Esophagus (tissue), 2 donors: ENCODE measurements at regions not wholly inside any gene's neighbourhood (a gene's known extent, or its start where the extent isn't known, plus 50 kb on each side); places are given as distances from the start of the nearest gene placed in this dataset.
A peak's percentile ranks its signal among the peaks of the same experiment; 100 is the strongest.
"Not testable (repeated sequence)": the region's sequence is repeated elsewhere in the genome, so short reads cannot be mapped to it uniquely, and the experiment has no call there.

Experiments used
- H3K27ac ChIP-seq, 2 donors: one replicate each; pipeline ENCODE4 v1.5.1; 2013; ENCODE audit warnings: low read depth in 2 of 2, mild to moderate bottlenecking in 2 of 2, inconsistent platforms in 1 of 2, low read length in 1 of 2, moderate library complexity in 1 of 2
- H3K27me3 ChIP-seq, 2 donors: one replicate each; pipeline ENCODE4 v1.6.1; 2013; ENCODE audit warnings: low read length in 2 of 2, control low read depth in 1 of 2, mild to moderate bottlenecking in 1 of 2; ENCODE audit not compliant: insufficient read depth in 2 of 2, control insufficient read depth in 1 of 2
- H3K36me3 ChIP-seq, 2 donors: one replicate each; pipeline ENCODE4 v1.6.1; 2013; ENCODE audit warnings: low read length in 1 of 2; ENCODE audit not compliant: control insufficient read depth in 2 of 2, insufficient read depth in 2 of 2
- H3K4me1 ChIP-seq, 2 donors: one replicate each; pipeline ENCODE4 v1.6.1; 2013; ENCODE audit warnings: low read length in 1 of 2; ENCODE audit not compliant: control insufficient read depth in 2 of 2, insufficient read depth in 2 of 2
- H3K4me3 ChIP-seq, 2 donors: one replicate each; pipeline ENCODE4 v1.5.1; 2013; ENCODE audit warnings: low read length in 2 of 2, mild to moderate bottlenecking in 2 of 2, low read depth in 1 of 2, moderate library complexity in 1 of 2
- H3K9me3 ChIP-seq, 2 donors: one replicate each; pipeline ENCODE4 v1.6.1; 2013; ENCODE audit warnings: mild to moderate bottlenecking in 2 of 2, low read depth in 1 of 2, low read length in 1 of 2, moderate library complexity in 1 of 2; ENCODE audit not compliant: control insufficient read depth in 2 of 2, insufficient read depth in 1 of 2
- WGBS, 2 donors: extraction: QIAGEN DNeasy Blood & Tissue Kit; methylation state at CpG; one replicate each; pipeline ENCODE4 v1.1.7; 2013; 5-methylcytosine and 5-hydroxymethylcytosine counted together
- donor health status: healthy with polysubstance abuse.
- donor health status: Bipolar disorder and iron deficiency.

GRCh38 chr3:198096015-198096414, 136.0 kb downstream of the LMLN start:
- H3K27me3 ChIP-seq, result peaks cover 0 to 7% of the 10 kb centered on the region in 2 donors

DNA sequence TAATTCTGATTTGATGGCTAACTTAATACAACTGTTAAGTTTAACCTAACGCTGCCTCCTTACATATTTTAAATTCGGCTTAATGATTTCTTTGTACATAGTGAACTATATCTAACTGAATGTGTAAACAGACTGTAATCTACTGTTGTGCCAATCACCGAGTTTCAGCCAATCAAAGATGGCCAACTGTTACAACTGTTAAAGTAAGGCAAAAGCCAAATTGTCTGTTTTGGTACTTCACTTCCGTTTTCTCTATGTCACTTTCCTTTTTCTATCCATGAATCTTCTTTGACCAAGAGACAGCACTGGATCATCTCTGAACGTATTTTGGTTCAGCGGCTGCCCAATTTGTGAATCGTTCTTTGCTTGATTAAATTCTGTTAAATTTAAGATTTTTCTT, 137.0 kb downstream of the LMLN start:
- Histone ChIP-seq H3K27ac (no peak overlapping the region), H3K4me3 (no peak overlapping the region), H3K36me3 (no peaks in the 10 kb centered on the region), H3K9me3 (no peaks in the 10 kb centered on the region), H3K4me1 (no peaks in the 10 kb centered on the region), H3K27me3 (peaks cover 0 to 7% of the 10 kb centered on the region in 2 donors)
- WGBS, 2 donors, result 74 to 82% methylated on average over 7 of the region's 7 CpGs

More at GRCh38 chr3:198096015-198096414, 136.0 kb downstream of the LMLN start:
- Histone ChIP-seq H3K4me1 (no peaks in the 10 kb centered on the region), H3K9me3 (no peaks in the 10 kb centered on the region), H3K27ac (no peak overlapping the region), H3K36me3 (no peaks in the 10 kb centered on the region), H3K4me3 (no peak overlapping the region)

- not testable (repeated sequence) for H3K9me3 ChIP-seq
- WGBS, 2 donors, result 59 to 60% methylated on average over 7 of the region's 9 CpGs
Observed at GRCh38 chr3:198098661-198099081, 138.7 kb downstream of the LMLN start.

DNA sequence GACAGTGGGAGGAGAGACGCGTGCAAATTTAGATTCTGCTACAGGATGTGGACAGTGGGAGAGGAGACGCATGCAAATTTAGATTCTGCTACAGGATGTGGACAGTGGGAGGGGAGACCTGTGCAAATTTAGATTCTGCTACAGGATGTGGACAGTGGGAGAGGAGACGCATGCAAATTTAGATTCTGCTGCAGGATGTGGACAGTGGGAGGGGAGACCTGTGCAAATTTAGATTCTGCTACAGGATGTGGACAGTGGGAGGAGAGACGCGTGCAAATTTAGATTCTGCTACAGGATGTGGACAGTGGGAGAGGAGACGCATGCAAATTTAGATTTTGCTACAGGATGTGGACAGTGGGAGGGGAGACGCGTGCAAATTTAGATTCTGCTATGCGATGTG, 143.1 kb downstream of the LMLN start:
- H3K4me3 ChIP-seq, H3K27me3 ChIP-seq, H3K27ac ChIP-seq, H3K9me3 ChIP-seq, H3K36me3 ChIP-seq, H3K4me1 ChIP-seq: not testable (repeated sequence)
- WGBS, 2 donors, result 67 to 72% methylated on average over 10 of the region's 10 CpGs

More at GRCh38 chr3:198098661-198099081, 138.7 kb downstream of the LMLN start:
- not testable (repeated sequence) for H3K36me3 ChIP-seq, H3K27ac ChIP-seq, H3K4me3 ChIP-seq, H3K27me3 ChIP-seq, H3K4me1 ChIP-seq

DNA sequence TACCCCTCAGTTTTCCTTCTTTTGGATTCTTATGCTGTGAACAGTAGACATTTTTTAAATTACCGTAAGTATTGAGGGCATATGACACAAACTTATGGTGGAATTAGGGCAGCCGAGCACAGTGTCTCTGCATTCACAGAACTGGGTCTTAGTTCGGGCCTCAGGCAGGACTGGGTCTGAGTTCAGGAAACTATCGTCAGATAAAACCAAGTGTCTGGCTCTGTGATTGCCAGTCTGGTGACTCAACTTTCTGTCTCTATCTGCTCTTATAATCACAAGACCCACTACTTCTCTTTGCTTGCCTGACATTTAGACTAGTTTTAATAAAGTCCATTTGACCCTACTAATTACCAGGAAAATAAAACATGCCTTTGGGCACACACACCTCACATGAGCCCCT, 146.2 kb downstream of the LMLN start:
- Histone ChIP-seq H3K4me1 (peaks cover 0 to 2% of the 10 kb centered on the region in 2 donors), H3K9me3 (peaks cover 0 to 2% of the 10 kb centered on the region in 2 donors), H3K4me3 (no peak overlapping the region), H3K36me3 (no peaks in the 10 kb centered on the region), H3K27me3 (peaks cover under 1 to 9% of the 10 kb centered on the region in 2 donors), H3K27ac (no peak overlapping the region)
- 86 to 91% methylated on average over 4 of the region's 4 CpGs for WGBS, 2 donors

GRCh38 chr3:198107840-198108734, 148.1 kb downstream of the LMLN start:
- Histone ChIP-seq H3K27me3 (peaks cover 5 to 11% of the 10 kb centered on the region in 2 donors), H3K36me3 (no peaks in the 10 kb centered on the region), H3K4me3 (no peak overlapping the region), H3K9me3 (peaks cover 0 to 2% of the 10 kb centered on the region in 2 donors), H3K27ac (no peak overlapping the region), H3K4me1 (peaks cover 0 to 2% of the 10 kb centered on the region in 2 donors)
- WGBS, 2 donors, result 19 to 26% methylated on average over 6 of the region's 6 CpGs

- no peaks in the 10 kb centered on the region for H3K36me3 ChIP-seq
- H3K4me3 ChIP-seq, result no peak overlapping the region
- H3K27ac ChIP-seq, result no peak overlapping the region
- 80 to 82% methylated on average over 5 of the region's 5 CpGs for WGBS, 2 donors
- peaks cover 0 to 4% of the 10 kb centered on the region in 2 donors for H3K4me1 ChIP-seq
- peaks cover 5 to 11% of the 10 kb centered on the region in 2 donors for H3K27me3 ChIP-seq
- peaks cover 3 to 5% of the 10 kb centered on the region in 2 donors for H3K9me3 ChIP-seq
Observed at GRCh38 chr3:198109883-198110282, 149.9 kb downstream of the LMLN start.

DNA sequence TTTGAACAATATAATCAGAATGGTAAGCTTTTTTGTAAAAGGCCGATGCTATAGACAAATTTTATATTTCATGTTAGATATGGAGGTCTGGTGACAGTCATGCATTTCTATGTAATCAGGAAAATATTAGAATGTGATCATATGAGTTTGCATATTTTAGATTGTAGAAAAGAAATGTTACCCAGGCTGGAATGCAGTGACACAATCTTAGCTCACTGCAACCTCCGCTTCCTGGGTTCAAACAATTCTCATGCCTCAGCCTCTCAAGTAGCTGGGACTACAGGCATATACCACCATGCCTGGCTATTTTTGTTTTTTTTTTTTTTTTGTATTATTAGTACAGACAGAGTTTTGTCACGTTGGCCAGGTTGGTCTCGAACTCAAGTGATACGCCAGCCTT, 152.0 kb downstream of the LMLN start:
- H3K4me3 ChIP-seq, result no peak overlapping the region
- H3K4me1 ChIP-seq, result peaks cover 0 to 4% of the 10 kb centered on the region in 2 donors
- no peak overlapping the region for H3K27ac ChIP-seq
- peaks cover 3% of the 10 kb centered on the region in 2 donors for H3K9me3 ChIP-seq
- H3K27me3 ChIP-seq, result peaks cover 5 to 11% of the 10 kb centered on the region in 2 donors
- 90 to 93% methylated on average over 5 of the region's 5 CpGs for WGBS, 2 donors
- no peaks in the 10 kb centered on the region for H3K36me3 ChIP-seq

DNA sequence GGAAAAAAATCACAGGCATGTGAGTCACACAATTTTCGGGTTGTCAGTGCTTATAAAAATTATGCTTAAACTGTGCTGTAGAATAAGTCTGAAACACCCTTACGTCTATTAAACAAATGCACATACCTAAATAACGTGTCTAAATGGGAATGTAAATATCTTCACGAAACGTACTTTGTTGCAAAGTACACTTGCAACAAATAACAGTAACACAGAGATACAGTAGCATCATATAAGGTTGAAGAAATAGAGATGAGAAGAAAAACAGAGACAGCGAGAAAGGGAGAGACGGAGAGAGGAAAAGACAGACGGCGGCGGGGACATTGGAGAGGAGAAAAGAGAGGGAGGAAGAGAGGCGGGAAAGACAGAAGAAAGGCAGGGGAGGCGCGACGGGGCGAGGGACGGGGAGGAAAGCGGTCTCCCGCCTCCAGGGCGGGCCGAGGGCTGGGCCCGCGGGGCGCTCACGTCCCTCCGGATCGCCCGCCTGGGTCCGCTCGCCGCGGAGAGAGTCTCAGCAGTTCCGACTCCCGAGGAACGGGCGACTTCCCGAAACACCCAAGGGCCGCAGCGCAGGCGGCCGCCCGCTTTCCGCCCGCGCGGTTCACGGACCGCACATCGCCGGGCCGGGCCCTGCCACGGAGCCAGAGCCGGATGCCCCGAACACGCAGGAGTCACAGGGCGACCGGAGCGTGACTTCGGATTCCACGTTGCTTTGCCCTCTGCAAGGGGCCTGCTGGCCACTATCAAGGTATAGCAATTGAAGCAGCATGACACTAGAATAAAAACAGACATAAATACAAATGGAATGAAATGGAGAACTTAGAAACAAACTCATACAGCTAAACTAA, 153.4 kb downstream of the LMLN start:
- no peak overlapping the region for H3K27ac ChIP-seq
- WGBS, 2 donors, result 13 to 17% methylated on average over 38 to 59 of the region's 59 CpGs
- no peaks in the 10 kb centered on the region for H3K36me3 ChIP-seq
- H3K9me3 ChIP-seq, result peaks cover 3% of the 10 kb centered on the region in 2 donors
- peaks cover 5 to 11% of the 10 kb centered on the region in 2 donors for H3K27me3 ChIP-seq
- peak overlapping the region in 1 of 2 donors; percentile 32 for H3K4me3 ChIP-seq
- peaks cover 0 to 4% of the 10 kb centered on the region in 2 donors for H3K4me1 ChIP-seq
